ENCODE measurements at regions not wholly inside any gene's neighbourhood (a gene's known extent, or its start where the extent isn't known, plus 50 kb on each side); places are given as distances from the start of the nearest gene placed in this dataset.

DNA sequence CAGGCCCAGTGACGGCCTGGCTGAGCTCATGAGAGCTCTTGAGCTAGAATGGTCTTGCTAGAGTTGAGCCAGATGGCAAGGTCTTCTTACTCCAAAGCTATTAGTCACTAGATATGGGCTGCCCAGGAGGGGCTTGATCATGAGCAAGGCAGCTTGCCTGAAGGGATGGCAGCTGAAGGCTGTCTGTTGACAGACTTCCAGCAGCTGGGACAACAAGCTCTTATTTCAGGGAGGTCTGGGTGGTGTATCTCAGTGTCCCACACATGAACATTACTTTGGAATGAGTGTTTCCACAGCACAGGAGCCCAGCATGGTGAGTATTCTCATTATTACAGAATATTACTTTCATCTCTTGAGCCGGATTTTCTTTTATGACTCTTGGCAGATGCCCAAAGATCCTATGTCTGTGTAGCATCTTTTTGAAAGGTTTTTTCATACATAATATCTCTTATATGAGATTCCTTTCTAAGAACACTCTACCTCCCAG lies 414.1 kb downstream of the ARHGEF28 start:
- DNase-seq = no peak

DNA sequence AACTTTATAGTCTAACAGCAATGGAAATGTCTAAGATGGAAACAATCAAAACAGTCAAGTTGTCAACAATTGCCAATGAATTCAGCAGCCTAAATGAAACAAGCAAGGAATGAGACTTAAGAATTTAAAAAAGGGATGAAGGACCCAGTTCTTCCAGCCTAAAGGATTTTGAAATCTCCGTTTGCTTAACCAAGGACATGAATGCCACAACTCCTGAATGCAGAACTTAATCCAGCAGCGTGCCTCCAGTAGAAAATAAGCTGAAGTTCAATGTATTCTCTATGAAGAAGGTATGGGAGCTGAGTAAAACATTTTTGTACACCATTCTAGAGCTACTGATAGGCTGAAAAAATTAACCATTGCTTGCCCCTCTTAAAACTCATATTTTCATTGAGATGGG lies 411.3 kb downstream of the ARHGEF28 start:
- peak; percentile 45 for DNase-seq

DNA sequence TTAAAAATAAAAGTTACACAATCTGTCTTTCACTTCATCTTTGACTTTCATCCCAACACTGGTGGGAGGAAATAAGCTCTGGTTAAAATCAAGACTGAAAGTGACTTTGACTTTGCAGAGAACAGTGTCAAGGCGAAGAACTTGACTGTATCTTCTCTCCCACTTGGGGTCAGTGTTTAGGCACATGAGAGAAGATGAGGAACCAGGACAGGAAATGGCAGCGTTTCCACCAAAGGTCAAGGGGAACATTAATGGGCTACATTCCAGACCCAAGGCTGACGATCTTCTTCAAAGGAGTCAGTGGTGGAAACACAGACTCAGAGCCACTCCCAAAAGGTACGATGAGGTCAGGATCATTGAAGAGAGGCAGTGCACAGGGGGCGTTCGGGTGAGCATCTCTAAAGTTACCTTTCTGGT lies 409.5 kb downstream of the ARHGEF28 start:
- peak; percentile 70 for DNase-seq

DNA sequence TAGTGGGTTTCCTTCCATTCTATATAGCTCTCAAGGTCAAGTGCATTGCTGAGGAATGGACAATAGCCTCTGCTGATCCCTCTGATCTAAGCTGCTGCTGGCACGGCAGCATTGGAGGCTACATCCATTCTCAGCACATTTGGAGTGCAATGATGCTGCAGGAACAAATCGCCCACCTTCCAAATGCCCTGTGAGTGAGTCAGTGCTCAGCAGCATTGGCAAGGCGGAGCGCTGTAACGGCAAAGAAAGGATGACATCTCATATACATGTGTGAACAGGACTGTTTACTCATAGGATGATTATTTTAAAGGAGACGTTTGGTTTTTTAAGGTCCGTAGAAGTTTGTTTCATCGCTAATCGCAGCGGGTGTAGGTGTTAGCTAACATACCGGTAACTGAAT lies 408.7 kb downstream of the ARHGEF28 start:
- DNase-seq = no peak

DNA sequence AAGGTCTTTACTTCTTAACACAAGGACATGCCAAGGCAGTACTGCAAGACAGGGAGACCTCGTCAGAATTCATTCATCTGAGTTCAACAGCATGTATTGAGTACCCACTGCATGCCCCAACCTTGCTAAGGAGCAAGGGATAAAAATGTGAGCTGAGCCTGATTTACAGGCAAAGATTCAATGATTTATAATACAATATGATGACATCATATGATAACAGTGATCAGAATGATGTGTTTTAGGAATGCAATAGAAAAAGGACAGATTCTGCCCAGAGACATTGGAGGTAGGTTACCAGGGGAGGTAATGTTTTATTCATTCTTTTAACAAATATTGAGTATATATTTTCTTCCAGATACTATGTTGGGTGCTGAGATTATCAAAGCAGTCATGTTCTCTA lies 406.6 kb downstream of the ARHGEF28 start:
- no peak for DNase-seq

DNA sequence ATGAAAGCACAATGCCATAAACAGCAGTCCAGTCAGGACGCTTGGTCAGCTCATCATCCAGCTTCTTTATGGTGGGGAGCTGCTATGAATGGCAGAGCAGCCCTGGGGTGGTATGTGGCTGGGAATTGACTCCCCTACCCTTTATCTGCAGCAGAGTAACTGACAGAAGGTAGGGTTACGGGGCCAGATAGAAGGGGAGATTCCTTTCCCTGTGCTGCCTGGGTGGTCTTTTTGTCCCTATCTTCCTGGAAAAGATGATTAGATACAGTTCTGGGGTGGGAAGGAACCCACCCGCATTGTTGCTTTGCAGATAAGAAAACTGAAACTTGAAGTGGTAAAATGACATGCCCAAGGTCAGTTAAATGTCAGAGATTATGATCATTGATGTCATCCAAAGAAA lies 405.5 kb downstream of the ARHGEF28 start:
- DNase-seq = no peak

DNA sequence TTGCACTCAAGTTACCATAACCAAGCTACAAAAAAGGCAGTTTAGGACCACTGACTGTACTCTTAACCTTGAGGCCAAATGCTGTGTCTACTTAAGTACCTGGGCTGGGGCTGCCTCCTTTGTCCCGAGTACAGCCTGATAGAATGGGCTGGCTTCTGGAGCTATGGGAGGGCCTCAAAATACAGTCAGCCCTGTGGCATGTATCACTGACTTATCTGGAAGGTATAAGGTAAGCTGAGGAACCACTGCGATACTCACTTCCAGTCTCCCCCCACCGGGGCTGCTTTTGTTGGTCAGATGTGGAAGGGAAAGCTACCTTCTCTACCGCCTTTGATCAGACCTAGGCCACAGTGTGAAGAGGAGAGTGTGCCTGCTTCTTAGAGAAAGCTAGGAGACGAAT lies 404.8 kb downstream of the ARHGEF28 start:
- no peak for DNase-seq

DNA sequence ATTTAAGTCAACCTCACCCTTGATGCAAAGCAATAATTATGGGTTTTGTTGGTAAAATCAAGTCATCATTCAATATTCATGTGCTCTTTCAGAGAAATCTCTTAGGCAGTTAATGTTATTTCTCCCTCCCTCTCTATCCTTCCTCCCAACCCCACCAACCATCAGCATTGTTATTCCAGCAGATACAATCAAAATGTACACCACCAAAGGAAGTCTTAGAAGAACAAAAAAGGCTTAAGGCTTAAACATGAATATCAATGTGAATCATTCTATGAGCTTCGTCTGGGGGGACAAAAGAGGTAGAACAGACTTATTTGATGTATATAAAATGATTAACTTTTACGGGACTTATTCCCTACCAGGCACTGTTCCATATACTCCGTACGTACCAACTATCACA lies 404.4 kb downstream of the ARHGEF28 start:
- DNase-seq = no peak

DNA sequence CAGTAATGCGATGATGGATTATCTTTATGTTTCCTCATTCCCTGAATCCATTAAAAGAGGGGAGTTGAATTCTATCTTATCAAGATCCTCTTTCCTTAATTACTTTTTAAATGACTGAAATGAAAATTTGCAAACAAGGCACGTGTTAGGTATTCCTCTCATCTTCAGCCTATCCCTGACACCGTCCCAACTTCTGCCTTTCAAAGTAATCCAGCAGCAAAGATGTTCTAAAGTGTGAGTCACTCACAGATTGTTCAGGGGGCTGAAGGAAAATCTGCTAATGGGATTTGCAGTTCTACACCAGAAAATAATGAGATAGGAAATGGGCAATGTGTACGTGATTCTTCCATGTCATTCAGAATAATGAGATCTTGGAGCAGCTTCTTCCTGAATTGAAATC lies 403.0 kb downstream of the ARHGEF28 start:
- DNase-seq = no peak

DNA sequence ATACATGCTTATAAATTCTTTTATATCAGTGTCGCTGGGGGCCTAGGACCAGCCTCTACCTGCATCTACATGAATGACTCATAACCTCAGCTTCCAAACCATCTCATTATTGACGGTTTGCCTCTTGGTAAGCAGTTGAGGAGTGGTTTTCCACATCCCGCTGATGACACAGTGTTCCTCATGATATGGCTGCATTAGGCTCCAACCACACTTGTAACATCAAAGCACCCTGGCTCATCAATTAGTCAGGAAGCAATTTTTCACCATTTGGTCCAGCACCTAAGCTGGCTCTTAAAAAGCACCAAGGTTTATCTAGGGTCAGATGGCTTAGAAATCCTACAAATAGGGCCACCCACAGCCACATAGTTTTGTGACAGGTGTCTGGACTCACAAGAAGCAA lies 402.4 kb downstream of the ARHGEF28 start:
- DNase-seq = no peak

DNA sequence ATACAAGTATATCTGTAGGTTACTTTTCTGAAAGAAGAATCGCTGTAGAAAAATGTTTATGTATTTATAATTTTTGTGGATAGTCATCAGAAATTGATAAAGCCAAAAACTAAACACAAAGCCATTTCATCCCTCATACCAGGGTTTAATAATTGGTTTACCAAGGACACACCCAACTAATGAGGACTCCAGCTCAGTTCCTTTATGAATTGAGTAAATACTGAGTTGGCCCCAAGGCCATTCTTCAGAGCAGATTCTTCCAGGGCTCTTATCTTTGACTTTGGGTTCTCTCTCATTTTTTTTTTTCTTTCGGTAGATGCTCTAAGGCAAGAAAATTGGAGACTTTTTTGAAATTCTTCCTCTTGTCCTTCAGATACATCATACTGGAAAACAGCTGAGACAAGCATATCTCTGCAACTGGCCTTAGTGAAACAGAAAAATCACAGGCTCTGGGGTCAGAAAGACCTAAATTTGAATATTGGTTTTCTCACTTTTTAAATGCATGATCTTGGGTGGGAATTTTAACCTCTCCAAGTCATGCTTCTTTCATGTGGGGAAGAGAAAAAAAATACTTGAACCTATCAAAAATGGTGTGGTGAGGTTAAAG lies 401.8 kb downstream of the ARHGEF28 start:
- DNase-seq = no peak

DNA sequence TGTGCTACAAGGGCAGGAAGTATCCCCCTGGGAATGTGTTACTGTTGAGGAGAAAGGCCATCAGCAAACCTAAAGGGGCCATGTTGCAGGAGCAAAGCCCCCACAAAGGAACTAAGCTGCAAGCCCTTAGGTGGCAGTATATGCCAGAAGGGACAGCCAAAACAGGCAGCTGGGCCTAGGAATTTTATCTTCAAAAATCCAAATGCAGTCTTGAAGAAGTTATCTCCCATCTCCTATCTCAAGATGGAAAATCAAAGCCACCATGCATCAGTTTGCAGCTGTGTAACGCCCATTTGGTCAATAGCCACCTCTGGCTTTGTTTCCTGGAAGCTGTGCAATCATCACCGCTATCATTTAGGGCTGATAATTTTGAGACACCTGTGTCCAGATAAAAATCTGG lies 400.3 kb downstream of the ARHGEF28 start:
- no peak for DNase-seq

DNA sequence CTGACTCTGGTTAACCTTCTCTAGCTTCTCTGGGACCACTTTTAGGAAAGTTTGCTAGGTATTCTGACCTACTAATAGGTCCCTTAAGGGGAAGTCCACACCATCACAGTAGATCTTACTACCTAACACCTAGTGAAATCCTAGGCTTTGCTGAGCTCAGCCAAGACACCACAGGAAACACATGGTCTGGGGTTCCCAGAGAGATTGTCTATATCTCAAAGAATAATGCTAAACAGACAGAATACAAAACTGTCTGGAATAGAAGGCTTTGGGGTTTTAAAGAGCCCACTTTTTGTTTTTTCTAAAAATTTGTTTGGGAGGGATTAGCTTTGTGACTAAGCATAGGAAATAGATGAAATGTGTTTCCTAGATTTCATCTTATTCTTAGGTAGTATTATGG lies 395.1 kb downstream of the ARHGEF28 start:
- DNase-seq = no peak

DNA sequence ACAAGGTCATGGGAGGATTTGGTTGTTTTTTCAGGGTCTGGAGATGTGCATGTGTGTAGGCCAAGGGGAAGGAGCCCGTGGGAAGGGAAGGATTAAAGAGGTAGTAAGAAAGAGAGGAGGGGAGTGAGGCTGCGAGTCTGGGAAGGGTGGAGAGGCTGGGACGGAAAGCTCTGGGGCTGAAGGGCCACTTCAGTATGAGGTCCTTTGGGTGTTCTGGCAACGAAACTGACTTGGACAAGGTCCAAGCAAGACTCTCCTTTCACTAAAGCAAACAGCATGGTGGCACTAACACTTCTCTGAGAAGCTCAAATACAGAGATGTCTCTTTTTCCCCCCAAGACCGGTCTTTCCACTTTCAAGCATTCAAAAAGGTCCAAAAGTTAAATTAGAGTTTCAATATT lies 394.5 kb downstream of the ARHGEF28 start:
- DNase-seq = no peak

DNA sequence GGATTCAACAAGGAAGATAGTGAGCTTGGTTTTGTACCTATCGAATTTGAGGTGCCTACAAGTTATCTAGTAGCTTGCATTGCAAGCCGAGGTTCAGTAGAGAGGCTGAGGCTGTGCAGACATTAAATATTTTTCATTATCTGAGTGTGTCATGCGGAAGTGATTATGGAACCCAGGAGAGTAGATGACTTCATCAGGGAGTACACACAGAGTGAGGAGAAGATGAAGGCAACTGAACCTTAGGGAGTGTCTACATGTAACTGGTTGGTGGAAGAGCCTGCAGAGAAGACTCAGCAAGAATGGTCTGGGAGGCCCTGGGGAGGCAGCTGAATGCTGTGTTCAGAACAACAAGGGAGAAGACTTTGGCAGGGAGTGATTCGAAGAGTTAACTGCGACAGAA lies 393.9 kb downstream of the ARHGEF28 start:
- DNase-seq = no peak

DNA sequence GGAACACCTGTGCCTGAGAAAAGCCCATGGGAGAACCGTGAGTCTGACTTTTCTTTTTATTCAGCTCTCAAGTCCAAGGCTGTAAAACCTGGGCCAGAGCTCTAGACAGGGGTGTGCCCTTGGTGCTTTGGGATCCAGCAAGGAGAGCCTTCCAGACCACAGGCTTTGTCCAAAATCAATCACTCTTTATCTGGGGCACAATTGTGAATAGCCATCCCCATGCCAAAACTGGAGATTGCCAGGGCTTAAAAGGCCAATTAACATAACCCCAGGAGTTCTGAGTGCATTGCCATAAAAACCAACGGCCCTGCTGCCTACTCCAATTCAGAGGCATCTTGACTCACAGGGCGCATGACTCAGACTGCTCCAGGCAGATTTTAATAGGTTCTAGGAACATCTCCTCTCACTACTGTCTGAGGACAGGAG lies 391.8 kb downstream of the ARHGEF28 start:
- DNase-seq = no peak

DNA sequence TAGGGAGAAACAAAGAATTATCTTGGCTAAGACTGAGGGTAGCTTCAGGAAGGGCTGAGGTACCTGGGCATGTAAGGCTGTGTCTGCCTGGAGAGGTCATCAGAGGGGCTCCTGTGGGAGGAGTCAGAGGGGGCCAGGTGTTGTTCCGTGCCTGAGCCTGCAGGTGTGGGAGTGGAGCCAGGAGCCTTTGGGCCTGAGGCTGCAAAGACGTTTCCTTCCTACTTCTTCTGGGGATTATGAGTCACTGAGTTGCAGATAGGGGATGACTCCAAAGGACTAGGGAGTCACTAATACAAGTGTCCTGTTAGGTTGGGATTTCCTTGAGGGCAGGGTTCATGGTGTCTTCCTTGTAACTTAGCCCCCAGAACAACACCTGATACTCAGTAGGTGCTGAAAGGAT lies 391.1 kb downstream of the ARHGEF28 start:
- DNase-seq = no peak

DNA sequence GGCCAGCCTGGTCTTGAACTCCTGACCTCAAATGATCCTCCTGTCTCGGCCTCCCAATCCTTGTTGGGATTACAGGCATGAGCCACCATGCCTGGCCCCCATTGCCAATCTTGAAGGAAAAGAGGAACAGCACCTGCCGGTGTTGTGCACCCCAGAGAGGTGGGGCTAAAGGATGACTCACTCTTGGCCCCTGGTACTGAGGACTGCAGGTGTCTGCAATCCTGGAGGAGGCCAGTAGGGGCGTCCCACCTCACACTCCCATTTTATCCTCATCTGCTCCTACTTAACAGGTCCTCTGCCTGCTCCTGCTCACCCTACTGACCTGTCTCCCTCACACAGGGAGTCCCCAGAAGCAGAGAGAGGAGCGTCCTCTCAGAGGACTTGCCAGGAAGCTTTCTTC lies 390.4 kb downstream of the ARHGEF28 start:
- DNase-seq = no peak

DNA sequence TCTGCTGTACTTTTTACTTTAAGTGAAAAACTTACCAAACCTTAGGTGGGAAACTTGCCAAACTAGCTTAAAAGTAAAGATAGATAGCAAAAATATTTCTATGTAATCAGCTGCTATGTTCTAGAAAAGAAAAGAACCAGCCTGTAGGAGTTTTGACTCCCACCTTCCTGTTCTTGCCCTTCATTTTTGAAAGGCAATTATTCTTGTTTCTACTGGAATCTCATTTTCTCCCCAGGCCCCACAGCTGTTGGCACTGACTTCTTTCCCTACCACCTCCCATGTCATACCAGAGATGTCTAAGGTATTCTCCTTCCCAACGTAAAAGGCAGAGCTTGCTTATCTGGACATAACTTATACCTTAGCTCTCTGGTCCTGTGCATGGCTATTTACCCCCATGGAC lies 389.7 kb downstream of the ARHGEF28 start:
- DNase-seq = no peak

DNA sequence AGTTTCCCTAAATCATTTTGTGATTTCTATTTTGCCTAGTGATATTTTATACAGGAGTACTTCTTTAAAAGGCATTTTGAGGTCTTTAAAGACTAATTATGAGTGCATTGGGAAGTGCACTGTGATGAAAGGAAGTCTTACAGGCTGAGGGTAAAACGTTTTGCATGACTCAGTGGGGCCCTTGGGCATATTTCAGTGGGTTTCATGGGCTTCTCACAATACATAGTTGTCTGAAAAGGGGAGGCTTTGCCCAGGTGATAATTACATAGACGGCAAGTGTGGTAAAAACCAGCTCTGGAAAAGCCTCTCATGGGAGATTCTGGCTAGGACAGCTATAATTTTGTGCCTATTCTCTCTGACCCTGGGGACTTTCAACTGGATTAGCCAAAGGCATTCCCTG lies 387.2 kb downstream of the ARHGEF28 start:
- no peak for DNase-seq

DNA sequence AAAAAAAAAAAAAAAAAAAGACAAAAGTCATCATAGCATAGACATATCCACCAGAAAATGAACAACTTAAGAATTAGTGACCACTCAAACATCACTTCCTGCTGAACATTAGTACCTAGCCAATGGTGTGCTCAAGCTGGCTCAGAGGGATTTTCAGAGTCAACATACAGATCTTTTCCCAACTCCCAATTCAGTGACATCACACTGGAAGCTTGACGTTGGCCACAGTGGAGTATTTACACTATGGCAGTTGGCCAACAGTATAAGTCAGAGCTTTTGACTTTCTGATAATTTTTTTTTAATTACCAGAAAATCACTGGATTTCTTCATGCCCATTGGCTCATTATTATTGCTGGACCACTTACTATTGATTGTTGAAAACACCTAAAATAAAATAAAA lies 383.5 kb downstream of the ARHGEF28 start:
- DNase-seq = no peak

DNA sequence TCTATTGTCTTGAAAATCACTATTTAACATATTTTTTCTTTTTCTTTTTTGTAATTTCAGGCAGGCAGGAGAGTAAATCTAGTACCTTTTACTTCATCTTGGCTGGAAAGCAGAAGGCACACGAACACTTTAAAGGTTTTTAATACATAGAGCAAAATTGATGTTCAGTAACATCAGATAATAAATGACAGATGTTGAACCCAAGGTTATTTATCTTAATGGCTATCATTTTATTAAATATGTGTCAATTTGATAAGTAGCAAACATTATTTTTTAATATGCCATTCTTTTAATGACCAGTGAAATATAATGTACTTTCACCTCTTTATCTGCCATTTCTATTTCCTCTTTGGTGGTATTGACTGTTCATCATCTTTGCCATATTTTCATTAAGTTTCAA lies 381.2 kb downstream of the ARHGEF28 start:
- DNase-seq = no peak

DNA sequence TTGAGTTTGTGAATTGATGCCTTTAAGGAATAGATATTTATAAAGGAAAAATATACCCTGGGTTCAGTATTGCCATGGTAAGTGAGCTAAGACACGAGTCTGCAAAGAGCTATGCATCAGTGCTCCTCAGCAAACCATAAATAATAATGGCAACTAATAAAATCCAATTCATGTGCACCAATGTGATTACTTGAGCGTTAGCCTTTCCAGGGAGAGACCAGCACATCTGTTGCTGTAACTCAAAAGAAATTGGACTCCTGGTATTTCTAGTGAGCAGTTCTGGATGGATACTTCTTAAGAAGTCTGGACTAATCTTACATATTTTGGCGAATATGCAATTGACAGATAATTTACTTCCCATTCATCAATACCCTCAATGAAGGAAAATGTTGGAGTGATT lies 373.3 kb downstream of the ARHGEF28 start:
- no peak for DNase-seq

DNA sequence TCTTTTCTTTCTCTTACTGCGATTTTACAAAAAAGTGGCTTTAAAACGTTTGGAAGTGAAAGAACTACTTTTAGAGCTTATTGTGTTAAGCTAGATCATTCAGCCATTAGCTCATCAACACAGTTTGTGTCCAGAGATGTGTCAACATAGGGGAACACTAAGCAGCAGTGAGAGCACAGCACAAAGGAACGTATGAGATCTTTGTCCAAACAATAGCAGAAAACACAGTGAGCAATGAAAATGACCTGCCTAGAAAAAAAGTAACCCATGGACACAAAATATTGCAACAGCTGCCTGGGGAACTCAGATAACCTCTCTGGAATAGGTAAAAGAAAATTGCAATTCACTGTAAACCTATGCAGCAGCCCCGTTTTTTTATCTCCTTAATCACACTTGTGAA lies 372.5 kb downstream of the ARHGEF28 start:
- DNase-seq = no peak

DNA sequence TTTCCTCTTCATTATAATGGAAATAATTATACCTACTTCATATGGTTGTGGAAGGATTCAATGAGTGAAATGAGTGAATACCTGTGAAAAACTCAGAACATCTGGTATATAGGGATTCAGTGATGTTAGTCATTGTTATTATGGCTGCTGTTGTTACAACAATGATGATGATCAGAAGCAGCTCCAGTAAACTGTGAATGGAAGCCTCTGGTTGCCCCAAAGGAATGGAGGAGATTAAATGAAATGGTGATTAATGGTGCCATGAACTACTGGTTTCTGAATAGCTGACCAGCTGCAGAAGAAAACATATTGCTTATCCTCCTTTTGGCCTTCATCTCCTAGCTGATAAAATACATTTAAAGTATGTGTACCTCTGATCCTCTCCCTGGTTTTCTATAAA lies 372.0 kb downstream of the ARHGEF28 start:
- DNase-seq = no peak

Data from inflammatory macrophage treated with lipopolysaccharide for 4 hours (primary cell).